Small intestine (tissue), 7 donors: ENCODE measurements at regions not wholly inside any gene's neighbourhood (a gene's known extent, or its start where the extent isn't known, plus 50 kb on each side); places are given as distances from the start of the nearest gene placed in this dataset.

Source experiments
- DNase-seq, 2 donors: peaks; one replicate each; pipeline versions ENCODE4 v3.0.0 to v3.0.0-alpha.2; 2013
- FAIRE-seq: peaks from 2 replicates; lab custom pipeline; 2012; peaks lifted over from hg19 to GRCh38; lab: Jason Lieb, UNC
- H3K27ac ChIP-seq, 3 donors: one replicate each; pipeline ENCODE4 v1.5.1; 2013; ENCODE audit warnings: low read length in 2 of 3, mild to moderate bottlenecking in 2 of 3, control low read depth in 1 of 3, inconsistent platforms in 1 of 3, low read depth in 1 of 3, moderate library complexity in 1 of 3
- H3K27me3 ChIP-seq, 3 donors: one replicate each; pipeline ENCODE4 v1.6.1; 2013; ENCODE audit warnings: low read length in 3 of 3, inconsistent platforms in 1 of 3; ENCODE audit not compliant: control insufficient read depth in 3 of 3, insufficient read depth in 3 of 3
- H3K36me3 ChIP-seq, 3 donors: one replicate each; pipeline ENCODE4 v1.6.1; 2013; ENCODE audit warnings: low read length in 3 of 3, inconsistent platforms in 1 of 3, low read depth in 1 of 3, mild to moderate bottlenecking in 1 of 3, moderate library complexity in 1 of 3; ENCODE audit not compliant: control insufficient read depth in 3 of 3, insufficient read depth in 2 of 3
- H3K4me1 ChIP-seq, 3 donors: one replicate each; pipeline ENCODE4 v1.6.1; 2013; ENCODE audit warnings: low read length in 2 of 3, inconsistent platforms in 1 of 3, low read depth in 1 of 3, mild to moderate bottlenecking in 1 of 3, moderate library complexity in 1 of 3; ENCODE audit not compliant: control insufficient read depth in 3 of 3, insufficient read depth in 2 of 3
- H3K4me3 ChIP-seq, 3 donors: one replicate each; pipeline ENCODE4 v1.5.1; 2013; ENCODE audit warnings: low read length in 3 of 3, control low read depth in 1 of 3, inconsistent platforms in 1 of 3, low read depth in 1 of 3, mild to moderate bottlenecking in 1 of 3, moderate library complexity in 1 of 3
- H3K9me3 ChIP-seq, 2 donors: one replicate each; pipeline ENCODE4 v1.6.1; 2013; ENCODE audit warnings: low read depth in 1 of 2, low read length in 1 of 2; ENCODE audit not compliant: control insufficient read depth in 2 of 2, insufficient read depth in 1 of 2
- WGBS, 3 donors: extraction: QIAGEN DNeasy Blood & Tissue Kit; methylation state at CpG; one replicate each; pipeline ENCODE4 v1.1.7; 2013; 5-methylcytosine and 5-hydroxymethylcytosine counted together
- donor health status: healthy with polysubstance abuse.
- donor health status: control.
- donor health status: control.
- donor health status: Bipolar disorder and iron deficiency.
- donor health status: healthy.

DNA sequence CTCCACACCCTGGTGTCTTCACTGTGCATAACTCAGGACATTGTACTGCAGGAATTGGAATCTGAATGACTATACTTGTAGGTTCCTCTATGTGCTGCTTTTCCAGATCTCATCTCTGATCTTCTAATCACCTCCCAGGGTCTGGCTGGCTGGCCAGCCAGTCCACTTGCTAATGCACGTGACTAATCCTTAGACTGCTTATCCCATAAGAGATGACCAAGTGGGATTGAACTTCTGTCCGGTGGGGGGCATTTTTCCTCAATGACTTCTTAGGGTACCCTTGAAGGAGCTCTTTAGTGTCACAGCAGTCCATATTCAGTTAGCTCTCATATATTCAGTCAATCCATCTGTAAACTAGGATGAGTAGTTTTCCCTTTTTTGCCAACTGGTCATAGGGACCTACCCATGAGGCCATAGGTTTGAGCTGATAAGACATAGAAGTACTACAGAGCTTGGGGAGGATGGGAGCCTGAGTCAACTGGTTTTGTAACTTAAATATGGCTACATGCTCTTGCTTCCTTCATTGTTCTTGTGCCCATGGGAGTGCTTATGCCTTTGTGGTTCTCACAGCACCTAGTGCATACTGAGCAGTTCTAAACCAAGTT is 71.9 kb upstream of the WDR1 start:
- Histone ChIP-seq H3K27ac (no peak overlapping the region), H3K4me3 (no peak overlapping the region), H3K4me1 (no peaks in the 10 kb centered on the region), H3K36me3 (no peaks in the 10 kb centered on the region), H3K27me3 (no peaks in the 10 kb centered on the region), H3K9me3 (no peaks in the 10 kb centered on the region)
- WGBS, 3 donors, result 83 to 91% (median 85%) methylated on average over 2 of the region's 2 CpGs
- DNase-seq, result no peak
- FAIRE-seq, result no peak

DNA sequence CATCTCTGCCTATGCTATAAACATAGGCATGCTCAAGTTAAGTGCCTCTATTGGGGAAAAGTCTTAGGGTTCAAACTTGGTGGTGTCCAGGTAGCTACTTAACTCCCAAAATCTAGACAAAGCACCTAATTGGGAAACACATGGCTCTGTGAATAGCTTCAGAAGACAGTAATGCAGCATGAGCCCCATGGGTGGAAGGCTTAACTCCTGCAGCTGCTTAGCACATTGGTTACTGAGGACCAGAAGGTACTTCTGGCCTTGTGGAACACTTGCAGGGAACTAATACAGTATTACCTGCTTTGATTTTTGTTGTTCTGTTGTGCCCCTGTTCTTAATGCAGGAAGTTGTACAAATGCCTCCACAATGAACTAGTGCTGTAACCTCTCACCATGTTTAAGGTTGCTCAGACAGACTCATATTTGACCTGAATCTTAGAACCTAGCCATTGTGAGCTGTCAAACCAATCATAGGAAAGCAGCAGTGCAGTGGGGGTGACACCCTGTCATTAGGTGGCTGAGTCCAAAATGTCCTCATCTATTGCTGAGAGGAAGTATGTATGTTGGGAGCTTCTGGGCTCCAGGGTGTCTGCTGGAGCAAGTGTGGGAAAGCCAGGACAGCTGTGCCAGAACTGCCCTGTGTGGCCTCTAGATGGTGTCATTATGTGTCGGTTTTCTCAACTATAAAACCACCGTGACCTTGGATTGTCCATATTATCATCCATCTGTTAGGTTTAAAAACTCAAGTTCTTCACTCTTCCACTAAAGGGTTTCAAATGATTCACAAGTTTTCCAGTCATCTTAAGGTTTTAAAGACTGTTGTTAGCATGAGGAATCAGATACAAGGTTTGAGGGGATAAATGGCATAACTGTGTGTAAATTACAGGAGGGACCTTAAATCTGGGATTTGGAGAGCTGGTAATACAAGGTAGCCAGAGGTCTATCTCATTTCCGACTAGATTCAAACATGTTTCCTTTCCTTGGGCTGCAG is 69.9 kb upstream of the WDR1 start:
- WGBS, 3 donors, result 19 to 31% (median 27%) methylated on average over 3 of the region's 3 CpGs
- Histone ChIP-seq H3K4me3 (no peak overlapping the region), H3K36me3 (no peaks in the 10 kb centered on the region), H3K27ac (no peak overlapping the region), H3K27me3 (no peaks in the 10 kb centered on the region), H3K4me1 (no peaks in the 10 kb centered on the region), H3K9me3 (no peaks in the 10 kb centered on the region)
- DNase-seq, result no peak
- FAIRE-seq, result no peak

- H3K27me3 ChIP-seq, result no peaks in the 10 kb centered on the region
- H3K4me3 ChIP-seq, result no peak overlapping the region
- H3K9me3 ChIP-seq, result no peaks in the 10 kb centered on the region
- no peaks in the 10 kb centered on the region for H3K36me3 ChIP-seq
- H3K27ac ChIP-seq, result no peak overlapping the region
- DNase-seq (peak in 1 of 2 donors; percentile 35), FAIRE-seq (no peak)
- no peaks in the 10 kb centered on the region for H3K4me1 ChIP-seq
- WGBS, 3 donors, result 86 to 87% (median 87%) methylated on average over 5 of the region's 5 CpGs
Observed at GRCh38 chr4:10185518-10186227, 69.1 kb upstream of the WDR1 start.

GRCh38 chr4:10184501-10184938 is 67.9 kb upstream of the WDR1 start:
- H3K27me3 ChIP-seq, result no peaks in the 10 kb centered on the region
- no peaks in the 10 kb centered on the region for H3K36me3 ChIP-seq
- no peak overlapping the region for H3K4me3 ChIP-seq
- DNase-seq (no peak), FAIRE-seq (no peak)
- WGBS, 3 donors, result 76 to 86% (median 85%) methylated on average over 7 of the region's 7 CpGs
- H3K4me1 ChIP-seq, result no peaks in the 10 kb centered on the region
- H3K27ac ChIP-seq, result no peak overlapping the region
- H3K9me3 ChIP-seq, result no peaks in the 10 kb centered on the region

GRCh38 chr4:10184041-10184440 is 67.4 kb upstream of the WDR1 start:
- FAIRE-seq (no peak), DNase-seq (no peak)
- no peaks in the 10 kb centered on the region for H3K9me3 ChIP-seq
- no peak overlapping the region for H3K4me3 ChIP-seq
- H3K27ac ChIP-seq, result no peak overlapping the region
- no peaks in the 10 kb centered on the region for H3K36me3 ChIP-seq
- no peaks in the 10 kb centered on the region for H3K27me3 ChIP-seq
- WGBS, 3 donors, result 62 to 68% (median 63%) methylated on average over 5 of the region's 5 CpGs
- no peaks in the 10 kb centered on the region for H3K4me1 ChIP-seq

DNA sequence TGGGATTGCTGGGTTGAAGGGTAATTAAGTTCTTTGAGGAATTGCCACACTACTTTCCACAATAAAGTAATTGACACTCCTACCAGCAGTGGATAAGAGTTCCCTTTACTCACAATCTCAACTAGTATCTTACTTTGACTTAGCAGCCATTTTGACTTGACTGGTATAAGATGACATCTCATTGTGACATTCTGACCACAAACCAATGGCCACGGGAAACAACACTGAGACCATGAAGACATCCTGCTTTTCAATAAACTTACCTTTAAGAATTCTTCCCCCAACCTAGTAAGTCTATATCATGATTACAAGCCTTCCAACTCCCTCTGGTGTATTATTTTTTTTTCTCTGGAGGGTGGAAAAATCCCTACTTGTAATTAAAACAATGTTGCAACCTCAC is 66.9 kb upstream of the WDR1 start:
- Histone ChIP-seq H3K4me3 (no peak overlapping the region), H3K36me3 (no peaks in the 10 kb centered on the region), H3K27ac (no peak overlapping the region), H3K27me3 (no peaks in the 10 kb centered on the region), H3K4me1 (no peaks in the 10 kb centered on the region), H3K9me3 (no peaks in the 10 kb centered on the region)
- DNase-seq (no peak), FAIRE-seq (no peak)
- 66 to 74% (median 67%) methylated on average over 1 of the region's 1 CpG for WGBS, 3 donors

DNA sequence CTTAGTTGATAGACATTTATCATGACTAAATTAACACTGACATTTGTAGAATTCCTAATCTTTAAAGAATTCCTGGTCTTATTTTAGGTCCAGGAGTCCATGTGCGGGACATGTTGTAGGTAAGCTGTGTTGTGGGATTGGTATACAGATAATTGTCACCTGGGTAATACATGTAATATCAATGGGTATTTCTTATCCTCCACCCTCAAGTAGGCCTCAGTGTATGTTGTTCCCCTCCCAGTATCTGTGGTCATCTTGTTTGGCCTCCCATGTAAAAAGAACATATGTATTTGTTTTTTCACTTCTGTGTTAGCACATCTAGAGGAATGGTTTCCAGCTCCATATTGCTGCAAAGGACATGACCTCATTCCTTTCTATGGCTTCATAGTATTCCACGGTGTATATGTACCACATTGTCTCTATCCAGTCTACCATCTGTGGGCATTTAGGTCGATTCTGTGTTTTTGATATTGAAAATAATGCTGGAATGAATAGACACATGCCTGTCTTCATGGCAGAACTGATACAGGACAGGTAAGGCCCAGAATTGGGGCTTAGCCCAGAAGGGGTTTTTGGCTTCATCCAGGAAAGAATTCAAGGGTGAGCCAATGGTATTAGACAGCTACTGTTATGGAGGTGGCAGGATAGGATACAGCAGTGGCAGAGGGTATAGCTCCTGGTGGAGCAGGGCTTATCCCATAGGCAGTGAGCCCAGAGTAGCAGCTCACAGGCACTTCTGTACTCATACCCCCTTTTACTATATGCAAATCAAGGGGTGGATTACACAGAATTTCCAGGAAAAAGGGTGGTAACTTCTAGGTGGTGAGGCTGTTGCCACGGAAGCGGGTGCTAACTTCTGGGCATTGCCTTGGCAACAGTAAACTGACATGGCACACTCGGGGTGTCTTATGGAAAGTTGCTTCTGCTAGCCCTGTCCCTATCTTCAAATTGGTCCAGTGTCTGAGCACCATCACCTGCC is 66.1 kb upstream of the WDR1 start:
- Histone ChIP-seq H3K27ac (no peak overlapping the region), H3K9me3 (no peaks in the 10 kb centered on the region), H3K27me3 (no peaks in the 10 kb centered on the region), H3K4me1 (no peaks in the 10 kb centered on the region), H3K4me3 (no peak overlapping the region), H3K36me3 (no peaks in the 10 kb centered on the region)
- DNase-seq (no peak), FAIRE-seq (no peak)
- WGBS, 3 donors, result 70 to 74% (median 72%) methylated on average over 6 of the region's 6 CpGs
